HG03432 (cell line): ENCODE measurements at regions not wholly inside any gene's neighbourhood (a gene's known extent, or its start where the extent isn't known, plus 50 kb on each side); places are given as distances from the start of the nearest gene placed in this dataset.

Experiments
- ATAC-seq: cut with Tn5 transposase; IDR thresholded peaks from one replicate; pipeline ENCODE4 v1.9.1; 2021; ENCODE audit warnings: mild to moderate bottlenecking, moderate library complexity; ENCODE audit not compliant: unreplicated experiment

DNA sequence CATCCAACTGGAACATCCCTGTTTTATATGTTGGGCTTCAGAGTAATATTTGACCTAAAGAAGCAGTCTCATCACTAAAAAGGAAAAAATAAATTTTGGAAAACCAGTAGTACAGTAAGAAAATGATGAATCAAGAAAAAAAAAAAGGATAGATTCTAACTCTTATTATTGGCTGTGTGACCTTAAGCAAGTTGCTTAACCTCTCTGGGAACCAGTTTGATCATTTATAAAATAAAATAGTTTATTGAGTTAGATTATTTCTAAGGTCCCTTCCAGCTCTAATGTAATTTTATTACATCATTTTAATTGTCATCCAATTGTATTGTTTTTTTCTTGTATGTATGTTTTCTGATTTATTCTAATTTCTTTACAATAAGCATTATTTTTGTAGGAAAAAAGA lies 127.0 kb downstream of the PRELID2 start:
- no peak for ATAC-seq

GRCh38 chr5:145704724-145705123 lies 130.4 kb downstream of the PRELID2 start:
- ATAC-seq: no peak

GRCh38 chr5:145703856-145704255 lies 131.3 kb downstream of the PRELID2 start:
- ATAC-seq: no peak

DNA sequence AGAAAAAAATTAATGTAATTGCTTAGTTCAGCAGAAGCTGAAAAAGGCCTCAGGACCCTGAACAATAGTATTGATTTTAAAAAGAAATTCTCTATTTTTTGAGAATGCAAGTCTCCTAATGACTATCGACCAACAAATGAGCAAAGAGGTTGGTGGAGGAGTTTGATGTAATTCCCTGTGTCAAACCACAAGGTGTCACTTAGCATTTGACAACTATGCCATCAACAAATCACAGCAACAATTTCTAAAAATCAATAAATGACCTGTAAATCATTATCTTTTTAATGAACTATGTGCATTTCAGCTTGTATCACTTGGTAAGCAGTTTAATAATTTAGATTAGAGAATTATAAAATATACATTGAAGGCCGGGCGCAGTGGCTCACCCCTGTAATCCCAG lies 133.7 kb downstream of the PRELID2 start:
- no peak for ATAC-seq

GRCh38 chr5:145699846-145700245 lies 135.3 kb downstream of the PRELID2 start:
- no peak for ATAC-seq

- ATAC-seq: peak; percentile 79
Observed at GRCh38 chr5:145697251-145697990, 137.7 kb downstream of the PRELID2 start.

GRCh38 chr5:145689235-145689634 lies 145.9 kb downstream of the PRELID2 start:
- peak; percentile 84 for ATAC-seq

- no peak for ATAC-seq
Observed at GRCh38 chr5:145687943-145688342, 147.2 kb downstream of the PRELID2 start.

DNA sequence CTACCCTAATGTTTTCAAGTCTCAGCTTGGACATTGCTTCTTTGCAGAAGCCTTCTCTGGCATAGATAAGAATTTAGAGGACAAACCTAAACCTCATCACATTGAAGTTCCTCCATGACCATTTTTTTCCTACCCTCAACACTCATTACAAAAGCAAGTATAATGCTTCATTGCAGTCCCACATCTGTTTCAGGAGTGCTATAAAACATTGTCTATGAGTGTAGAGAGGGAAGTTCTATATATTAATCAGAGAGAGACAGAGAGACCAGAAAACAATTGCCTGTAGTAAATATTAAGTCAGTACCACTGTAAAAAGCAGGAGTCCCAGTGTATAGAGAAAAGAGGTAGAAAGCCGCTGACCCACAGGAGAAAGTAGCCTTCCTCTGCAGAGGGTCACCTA lies 149.7 kb downstream of the PRELID2 start:
- no peak for ATAC-seq

GRCh38 chr5:145683431-145683830 lies 151.7 kb downstream of the PRELID2 start:
- ATAC-seq: no peak

DNA sequence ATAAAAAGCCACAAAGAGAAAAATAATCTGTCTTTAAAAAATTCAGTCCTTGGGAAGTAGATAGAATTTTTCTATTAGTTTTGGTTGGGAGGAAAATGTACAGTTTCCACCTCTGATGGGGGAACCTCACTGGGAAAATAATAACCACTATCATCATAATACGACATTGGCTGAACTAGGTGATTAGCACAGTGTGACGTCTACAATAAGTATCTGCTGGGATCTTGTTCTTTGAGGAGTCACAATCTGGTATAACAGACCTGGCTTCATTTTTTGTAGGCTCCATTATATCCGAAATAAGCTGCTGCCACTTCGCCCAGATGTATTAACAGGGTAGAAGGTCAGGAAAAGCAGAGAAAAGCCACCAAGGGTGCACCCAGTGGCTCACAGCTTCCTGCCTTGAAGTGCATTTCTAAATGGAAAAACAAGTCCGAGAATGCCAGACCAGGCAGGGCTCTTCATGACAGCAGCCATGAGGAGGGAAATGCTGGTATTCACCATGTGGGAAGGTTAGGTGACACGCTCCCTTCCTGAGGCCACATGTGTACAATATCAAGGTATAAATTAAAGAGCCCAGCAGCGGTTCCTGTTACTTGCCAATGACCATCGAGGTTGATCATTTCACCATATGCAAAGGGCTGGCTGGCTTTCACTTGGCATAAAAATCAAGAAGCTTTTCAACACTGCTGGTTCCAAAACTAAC lies 152.8 kb downstream of the PRELID2 start:
- ATAC-seq: no peak

DNA sequence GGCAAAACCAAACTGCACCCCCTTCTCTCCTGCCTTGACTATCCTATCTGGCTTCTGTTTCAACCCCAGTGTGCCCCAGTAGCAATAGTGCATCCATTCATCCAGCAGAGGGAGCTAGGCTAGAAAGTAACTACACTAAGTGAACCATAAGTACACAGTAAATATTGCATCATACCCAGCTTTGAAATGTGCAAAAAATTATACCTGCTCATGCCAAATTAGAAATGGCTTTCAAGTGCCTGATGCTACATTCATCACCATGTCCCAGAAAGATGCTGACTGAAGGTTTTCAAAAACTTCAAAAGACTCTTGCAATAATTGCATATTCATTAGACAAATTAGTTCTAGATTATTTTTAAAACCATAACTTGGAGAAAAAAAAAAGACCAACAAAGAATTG lies 153.5 kb downstream of the PRELID2 start:
- peak; percentile 97 for ATAC-seq

GRCh38 chr5:145681216-145681615 lies 153.9 kb downstream of the PRELID2 start:
- no peak for ATAC-seq

DNA sequence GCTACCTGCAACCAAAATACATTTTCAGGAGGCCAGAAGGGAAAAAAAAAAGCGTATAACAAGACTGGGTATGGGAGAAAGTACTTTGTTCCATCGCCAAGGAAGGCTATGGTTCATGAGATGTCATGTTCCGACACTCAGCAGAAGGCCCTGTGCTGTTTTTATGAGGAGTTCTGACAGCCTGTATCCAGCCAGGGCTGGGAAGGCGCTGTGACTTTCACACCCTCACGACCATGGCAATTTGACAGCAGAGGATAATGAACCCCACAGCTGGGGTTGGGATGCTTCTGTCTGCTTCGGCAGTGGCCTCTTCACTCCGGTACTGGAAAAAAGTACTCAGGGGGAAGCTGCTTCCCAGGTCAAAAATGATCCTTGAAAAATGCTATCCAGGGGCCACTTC lies 154.4 kb downstream of the PRELID2 start:
- ATAC-seq: no peak

GRCh38 chr5:145680169-145680568 lies 155.0 kb downstream of the PRELID2 start:
- no peak for ATAC-seq

DNA sequence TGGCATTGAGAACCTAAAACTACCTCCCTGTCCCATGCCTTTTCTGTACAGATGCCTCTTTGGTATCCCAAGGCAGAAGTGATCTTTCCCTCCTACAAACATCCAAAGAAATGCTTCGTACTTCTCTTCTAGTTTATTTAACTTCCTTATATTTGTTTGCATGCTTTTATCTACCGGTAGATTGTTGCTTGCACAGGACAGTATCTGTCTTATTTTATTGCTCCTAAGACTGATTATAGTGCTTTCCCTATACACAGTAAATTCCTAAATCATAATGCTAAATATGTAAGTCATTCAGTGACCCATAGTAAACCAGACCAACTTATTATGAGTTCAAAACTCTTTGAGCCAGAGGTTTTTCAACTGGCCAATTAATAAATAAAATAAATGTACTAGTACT lies 156.9 kb downstream of the PRELID2 start:
- no peak for ATAC-seq

- no peak for ATAC-seq
Observed at GRCh38 chr5:145673786-145674185, 161.4 kb downstream of the PRELID2 start.

GRCh38 chr5:145668714-145669113 lies 166.4 kb downstream of the PRELID2 start:
- no peak for ATAC-seq

DNA sequence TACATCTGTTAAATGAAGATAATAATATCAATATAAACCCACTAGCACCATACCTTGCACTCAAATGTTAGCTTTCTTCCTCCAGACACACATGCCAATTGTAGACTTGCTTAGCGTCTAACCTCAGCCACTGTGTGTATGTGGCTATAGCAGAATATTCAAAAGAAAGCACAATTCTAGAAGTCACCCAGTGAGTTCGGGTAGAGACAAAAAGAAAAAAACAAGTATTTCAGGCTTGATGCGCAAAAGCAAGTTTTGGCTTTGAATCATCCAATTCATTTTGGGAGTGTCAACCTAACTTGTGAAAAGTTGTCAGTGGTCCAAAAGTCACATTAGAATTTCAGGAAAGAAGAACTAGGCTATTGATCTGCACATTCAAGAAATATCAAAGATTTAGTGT lies 167.4 kb downstream of the PRELID2 start:
- no peak for ATAC-seq

- no peak for ATAC-seq
Observed at GRCh38 chr5:145666591-145666990, 168.6 kb downstream of the PRELID2 start.

- ATAC-seq: no peak
Observed at GRCh38 chr5:145661737-145662485, 173.2 kb downstream of the PRELID2 start.
